IMR-90 (cell line): ENCODE measurements at regions not wholly inside any gene's neighbourhood (a gene's known extent, or its start where the extent isn't known, plus 50 kb on each side); places are given as distances from the start of the nearest gene placed in this dataset.

ENCODE experiments used
- ATAC-seq: fragments of 200-7000 bp; cut with Tn5 transposase; 2 replicates; pipeline ENCODE4 v1.9.1; 2020; ENCODE audit warnings: low read depth, mild to moderate bottlenecking, moderate library complexity
- BruUV-seq: library from RNA; stranded (reverse); fragments of 400-500 nt; replicated peaks from 2 replicates; lab custom pipeline; 2021; lab: Mats Ljungman, UMichigan
- CTCF ChIA-PET: fragments of 300-600 bp; formaldehyde crosslinking; extraction: SDS; loops from one replicate; lab custom pipeline; 2021; ENCODE audit warnings: antibody characterized with exemption; lab: Yijun Ruan, JAX
- POLR2A ChIA-PET: fragments of 300-600 bp; sonication (Branson Sonifier 250); formaldehyde crosslinking; loops from one replicate; lab custom pipeline; 2022; ENCODE audit warnings: antibody characterized with exemption; ENCODE audit not compliant: unreplicated experiment; lab: Charles Lee
- DNase-seq: peaks from one replicate; pipeline ENCODE4 v3.0.0; 2013
- H2AFZ ChIP-seq: replicated peaks from 2 replicates; pipeline ENCODE3; 2013; ENCODE audit warnings: low read length, mild to moderate bottlenecking; ENCODE audit not compliant: poor library complexity
- H2AK5ac ChIP-seq: 2 replicates; pipeline ENCODE4 v1.6.1; 2013; ENCODE audit warnings: low read depth, low read length, inconsistent platforms
- H2AK9ac ChIP-seq: replicated peaks from 2 replicates; pipeline ENCODE3; 2013; ENCODE audit warnings: mild to moderate bottlenecking, low read depth, low read length, moderate library complexity; ENCODE audit not compliant: poor library complexity
- H2BK120ac ChIP-seq: 2 replicates; pipeline ENCODE4 v1.6.1; 2013; ENCODE audit warnings: low read depth, low read length, inconsistent platforms
- H2BK15ac ChIP-seq: 3 replicates; pipeline ENCODE4 v1.6.1; 2013; ENCODE audit warnings: low read depth, low read length, inconsistent platforms
- H2BK20ac ChIP-seq: 2 replicates; pipeline ENCODE4 v1.6.1; 2013; ENCODE audit warnings: low read depth, mild to moderate bottlenecking, inconsistent platforms, low read length, moderate library complexity
- H2BK5ac ChIP-seq: 2 replicates; pipeline ENCODE4 v1.6.1; 2013; ENCODE audit warnings: mild to moderate bottlenecking, low read depth, low read length, inconsistent platforms; ENCODE audit not compliant: poor library complexity, severe bottlenecking
- H3K14ac ChIP-seq: replicated peaks from 2 replicates; pipeline ENCODE4 v1.6.1; 2013; ENCODE audit warnings: low read depth, low read length, inconsistent platforms
- H3K18ac ChIP-seq: 2 replicates; pipeline ENCODE4 v1.6.1; 2013; ENCODE audit warnings: low read depth, low read length, control low read depth
- H3K23ac ChIP-seq: 2 replicates; pipeline ENCODE4 v1.6.1; 2013; ENCODE audit warnings: low read depth, low read length, inconsistent platforms
- H3K27ac ChIP-seq: 2 replicates; pipeline ENCODE4 v1.5.1; 2013; ENCODE audit warnings: mild to moderate bottlenecking, control low read depth, low read length; ENCODE audit not compliant: insufficient read depth
- H3K27me3 ChIP-seq: 2 replicates; pipeline ENCODE4 v1.6.1; 2013; ENCODE audit warnings: low read length; ENCODE audit not compliant: control insufficient read depth, insufficient read depth
- H3K36me3 ChIP-seq: 2 replicates; pipeline ENCODE4 v1.6.1; 2013; ENCODE audit warnings: low read length, mixed read lengths; ENCODE audit not compliant: control insufficient read depth, insufficient read depth
- H3K4ac ChIP-seq: 2 replicates; pipeline ENCODE4 v1.6.1; 2013; ENCODE audit warnings: low read depth, low read length, inconsistent platforms
- H3K4me1 ChIP-seq: 2 replicates; pipeline ENCODE4 v1.6.1; 2013; ENCODE audit warnings: low read length, mixed read lengths; ENCODE audit not compliant: control insufficient read depth, insufficient read depth
- H3K4me2 ChIP-seq: 2 replicates; pipeline ENCODE4 v1.6.1; 2013; ENCODE audit warnings: low read depth, mild to moderate bottlenecking, control low read depth, low read length, moderate library complexity
- H3K4me3 ChIP-seq: 2 replicates; pipeline ENCODE4 v1.5.1; 2013; ENCODE audit warnings: low read depth, mild to moderate bottlenecking, control low read depth, low read length, moderate library complexity; ENCODE audit not compliant: insufficient read depth
- H3K56ac ChIP-seq: 2 replicates; pipeline ENCODE4 v1.6.1; 2013; ENCODE audit warnings: low read length, inconsistent platforms; ENCODE audit not compliant: insufficient read depth; ENCODE audit errors: extremely low read depth
- H3K79me1 ChIP-seq, 2 experiments: 2 replicates each; pipeline ENCODE4 v1.6.1; 2013; ENCODE audit warnings: low read length in 2 of 2, inconsistent platforms in 1 of 2, low read depth in 1 of 2
- H3K9ac ChIP-seq: 2 replicates; pipeline ENCODE4 v1.6.1; 2013; ENCODE audit warnings: low read depth, low read length, control low read depth
- H3K9me1 ChIP-seq: 2 replicates; pipeline ENCODE4 v1.6.1; 2013; ENCODE audit warnings: low read length, inconsistent platforms; ENCODE audit not compliant: insufficient read depth
- H3K9me3 ChIP-seq: 2 replicates; pipeline ENCODE4 v1.6.1; 2013; ENCODE audit warnings: low read length; ENCODE audit not compliant: control insufficient read depth, insufficient read depth
- H4K20me1 ChIP-seq: 2 replicates; pipeline ENCODE4 v1.6.1; 2013; ENCODE audit warnings: low read length, inconsistent platforms; ENCODE audit not compliant: insufficient read depth
- H4K5ac ChIP-seq: 2 replicates; pipeline ENCODE4 v1.6.1; 2013; ENCODE audit warnings: mild to moderate bottlenecking, low read depth, low read length, control low read depth
- H4K8ac ChIP-seq, 2 experiments: 2 replicates each; pipeline ENCODE4 v1.6.1; 2013; ENCODE audit warnings: low read depth in 2 of 2, low read length in 2 of 2, control low read depth in 1 of 2, inconsistent platforms in 1 of 2
- H4K91ac ChIP-seq: 2 replicates; pipeline ENCODE4 v1.6.1; 2013; ENCODE audit warnings: low read depth, low read length, inconsistent platforms; ENCODE audit not compliant: insufficient read depth
- BHLHE40 ChIP-seq: fragments of 150-350 bp; IDR thresholded peaks from 2 replicates; pipeline ENCODE4 v1.6.1; 2016; ENCODE audit warnings: mild to moderate bottlenecking, low read depth, low read length
- MAFK ChIP-seq: IDR thresholded peaks from 2 replicates; pipeline ENCODE4 v1.6.1; 2012; ENCODE audit warnings: low read depth, low read length, improper control_type of control experiment
- MAZ ChIP-seq: IDR thresholded peaks from 2 replicates; pipeline ENCODE4 v1.6.1; 2012; ENCODE audit warnings: low read depth, mild to moderate bottlenecking, low read length, improper control_type of control experiment, moderate library complexity, borderline replicate concordance
- SMC3 ChIP-seq: fragments of 150-350 bp; IDR thresholded peaks from 2 replicates; pipeline ENCODE4 v1.6.1; 2016; ENCODE audit warnings: low read depth, mild to moderate bottlenecking, antibody characterized with exemption, low read length, moderate library complexity
- USF2 ChIP-seq: fragments of 150-350 bp; IDR thresholded peaks from 2 replicates; pipeline ENCODE4 v1.6.1; 2017; ENCODE audit warnings: mild to moderate bottlenecking, antibody characterized with exemption, low read length, low read depth
- WGBS, 2 experiments: methylation state at CpG; one replicate each; pipeline versions ENCODE4 v1.1.5 to v1.1.7; 2013; ENCODE audit warnings: missing lambda C conversion rate in 2 of 2; ENCODE audit not compliant: insufficient read length in 1 of 2; ENCODE audit errors: extremely low coverage in 2 of 2; 5-methylcytosine and 5-hydroxymethylcytosine counted together
- dilution Hi-C: fragments of 300-500 bp; cut with HindIII; formaldehyde crosslinking; loops from one replicate; pipeline ENCODE4 v1.14.3; 2018; ENCODE audit warnings: low sequenced_read_pairs; ENCODE audit not compliant: unreplicated experiment
- in situ Hi-C: fragments of 300-500 bp; cut with MboI; formaldehyde crosslinking; loops from 3 replicates; pipeline ENCODE4 v1.14.3; 2019; ENCODE audit warnings: low sequenced_read_pairs, inconsistent platforms, mixed read lengths
- intact Hi-C: fragments of 100-400 bp; cut with micrococcal nuclease; formaldehyde crosslinking; loops from 2 replicates; pipeline ENCODE4 v1.10.0; 2022

- ChIA-PET POLR2A (interaction anchor here (0.6 kb wide), 1 partner anchor 40 kb away, joined by 3 read pairs; no protein-coding TSS in a partner anchor), CTCF (no interaction called here)
- no peak for ATAC-seq
- no peak for TF ChIP-seq BHLHE40
- no peak for TF ChIP-seq USF2
- no peak for TF ChIP-seq SMC3
- no peak for TF ChIP-seq MAFK
- no peak for TF ChIP-seq MAZ
- no CpG with 5 or more reads among the region's 1 CpG for WGBS, 2 experiments
- Histone ChIP-seq H3K9ac (no peak overlapping the region), H3K4me3 (no peak overlapping the region), H3K4me2 (no peak overlapping the region), H2BK15ac (no peak overlapping the region), H3K27ac (no peak overlapping the region), H3K18ac (no peak overlapping the region), H4K8ac (no peak overlapping the region), H4K91ac (no peak overlapping the region), H3K36me3 (no peaks in the 10 kb centered on the region), H3K27me3 (no peaks in the 10 kb centered on the region), H3K14ac (no peak overlapping the region), H2BK120ac (no peak overlapping the region), H4K5ac (no peak overlapping the region), H3K9me3 (no peaks in the 10 kb centered on the region), H2AK9ac (no peak overlapping the region), H3K4me1 (no peaks in the 10 kb centered on the region), H3K79me1 (no peaks in the 10 kb centered on the region), H3K4ac (no peak overlapping the region), H3K56ac (no peak overlapping the region), H2BK5ac (no peak overlapping the region), H2AFZ (no peak overlapping the region), H4K20me1 (no peaks in the 10 kb centered on the region), H3K9me1 (no peaks in the 10 kb centered on the region), H2BK20ac (no peak overlapping the region), H3K23ac (no peak overlapping the region), H2AK5ac (no peak overlapping the region)
- intact Hi-C loops (no loop called here), dilution Hi-C loops (no loop called here), in situ Hi-C loops (no loop called here)
- DNase-seq = peak; percentile 12
- BruUV-seq = no TSS peak
These were observed 63.8 kb downstream of the PALS2 start for GRCh38 chr7:24637021-24637420.
